K562 (cell line): ENCODE measurements at regions not wholly inside any gene's neighbourhood (a gene's known extent, or its start where the extent isn't known, plus 50 kb on each side); places are given as distances from the start of the nearest gene placed in this dataset.

Experiments
- ATAC-seq: fragments of 200-7000 bp; cut with Tn5 transposase; 3 replicates; pipeline ENCODE4 v1.9.1; 2020; ENCODE audit warnings: moderate library complexity
- BruUV-seq: library from RNA; stranded (reverse); fragments of 400-500 nt; replicated peaks from 2 replicates; lab custom pipeline; 2021; lab: Mats Ljungman, UMichigan
- CTCF ChIA-PET: fragments of 300-600 bp; formaldehyde crosslinking; extraction: SDS; loops from one replicate; lab custom pipeline; 2021; ENCODE audit warnings: low intra/inter-chr PET ratio; lab: Yijun Ruan, JAX
- POLR2A ChIA-PET: fragments of 300-600, 350-650 bp; sonication (Branson Sonifier 250); formaldehyde crosslinking; extraction: SDS; loops from one replicate; lab custom pipeline; 2021; ENCODE audit warnings: antibody characterized with exemption, inconsistent platforms; lab: Yijun Ruan, JAX
- DNase-seq, 4 experiments: peaks; one replicate each; pipeline versions ENCODE4 v3.0.0 to v3.0.0-alpha.2; 2011 to 2018; ENCODE audit warnings: low spot score in 3 of 4, mixed read lengths in 3 of 4; ENCODE audit errors: extremely low read depth in 1 of 4
- FAIRE-seq: peaks from 2 replicates; lab custom pipeline; 2011; peaks lifted over from hg19 to GRCh38; lab: Jason Lieb, UNC
- H2AFZ ChIP-seq: 2 replicates; pipeline ENCODE4 v1.6.0; 2011; ENCODE audit warnings: low read depth, low read length, control low read depth, inconsistent platforms
- H3K27ac ChIP-seq: fragments of 200-600 bp; 3 replicates; pipeline ENCODE4 v1.8.0; 2011; ENCODE audit warnings: low read depth, mild to moderate bottlenecking, control low read depth, inconsistent platforms, low read length, moderate library complexity, mixed read lengths; ENCODE audit errors: extremely low read depth
- H3K27me3 ChIP-seq, 2 experiments: fragments of 300-600 bp in 1 of 2; 2 replicates in 1 of 2; 3 replicates in 1 of 2; pipeline versions ENCODE4 v1.6.0 to v1.8.0; 2011; ENCODE audit warnings: inconsistent platforms in 2 of 2, low read length in 2 of 2, mild to moderate bottlenecking in 1 of 2, mixed read lengths in 1 of 2, moderate library complexity in 1 of 2; ENCODE audit not compliant: control insufficient read depth in 2 of 2, insufficient read depth in 2 of 2
- H3K36me3 ChIP-seq: fragments of 300-600 bp; 3 replicates; pipeline ENCODE4 v1.8.0; 2011; ENCODE audit warnings: mild to moderate bottlenecking, low read length, inconsistent platforms; ENCODE audit not compliant: control insufficient read depth, insufficient read depth
- H3K4me1 ChIP-seq, 2 experiments: fragments of 200-600 bp in 1 of 2; replicated peaks in 1 of 2; 2 replicates in 1 of 2; 3 replicates in 1 of 2; pipeline versions ENCODE4 v1.5.1 to v1.8.0; 2011; ENCODE audit warnings: inconsistent platforms in 2 of 2, low read length in 2 of 2, mild to moderate bottlenecking in 1 of 2, mixed read lengths in 1 of 2, moderate library complexity in 1 of 2; ENCODE audit not compliant: control insufficient read depth in 2 of 2, insufficient read depth in 2 of 2
- H3K4me2 ChIP-seq: 2 replicates; pipeline ENCODE4 v1.6.1; 2011; ENCODE audit warnings: low read length, control low read depth, inconsistent platforms, mixed read lengths; ENCODE audit not compliant: insufficient read depth
- H3K4me3 ChIP-seq: fragments of 200-600 bp; sonication (generic), shearing (Covaris generic); 2 replicates; pipeline ENCODE4 v1.5.1; 2016; ENCODE audit warnings: control low read depth, inconsistent platforms
- H3K79me2 ChIP-seq: fragments of 200-600 bp; 3 replicates; pipeline ENCODE4 v1.8.0; 2011; ENCODE audit warnings: low read length, inconsistent platforms; ENCODE audit not compliant: control insufficient read depth, insufficient read depth
- H3K9ac ChIP-seq, 2 experiments: 2 replicates each; pipeline versions ENCODE4 v1.6.0 to v1.6.1; 2011; ENCODE audit warnings: low read depth in 2 of 2, low read length in 2 of 2, control low read depth in 1 of 2, inconsistent platforms in 1 of 2, mild to moderate bottlenecking in 1 of 2, mixed read lengths in 1 of 2; ENCODE audit not compliant: insufficient read depth in 1 of 2
- H3K9me1 ChIP-seq: one replicate; pipeline ENCODE4 v1.6.0; 2011; ENCODE audit warnings: inconsistent platforms, mild to moderate bottlenecking, low read length, moderate library complexity; ENCODE audit not compliant: control insufficient read depth, insufficient read depth
- H3K9me3 ChIP-seq: replicated peaks from 2 replicates; pipeline ENCODE4 v1.5.1; 2011; ENCODE audit warnings: low read depth, low read length, inconsistent platforms; ENCODE audit not compliant: control insufficient read depth, insufficient read depth
- H4K20me1 ChIP-seq: replicated peaks from 2 replicates; pipeline ENCODE4 v1.6.1; 2011; ENCODE audit warnings: low read length, inconsistent platforms, mixed read lengths; ENCODE audit not compliant: control insufficient read depth, insufficient read depth
- C11orf30 ChIP-seq: fragments of 450-650 bp; IDR thresholded peaks from 2 replicates; pipeline ENCODE4 v1.6.1; 2016; ENCODE audit warnings: low read depth, mild to moderate bottlenecking
- GTF2E2 ChIP-seq: fragments of 200-800 bp; sonication (Bioruptor generic); IDR thresholded peaks from 2 replicates; pipeline ENCODE4 v1.6.1; 2016; ENCODE audit warnings: missing genetic modification characterization, missing compliant biosample characterization
- PTRF ChIP-seq: fragments of 450-650 bp; IDR thresholded peaks from 2 replicates; pipeline ENCODE4 v1.6.1; 2016; ENCODE audit warnings: mild to moderate bottlenecking, missing genetic modification characterization, missing compliant biosample characterization
- WGBS: fragments of 100-300 bp; shearing (Covaris generic); methylation state at CpG from one replicate; pipeline ENCODE4 v1.1.6; 2016; ENCODE audit warnings: low coverage, mixed read lengths; ENCODE audit not compliant: insufficient coverage; ENCODE audit errors: missing lambda C conversion rate; 5-methylcytosine and 5-hydroxymethylcytosine counted together
- in situ Hi-C: fragments of 300-500 bp; cut with MboI; formaldehyde crosslinking; loops from 4 replicates; pipeline ENCODE4 v1.15.0; 2018; ENCODE audit warnings: inconsistent platforms, mixed read lengths
- intact Hi-C: fragments of 100-400 bp; cut with micrococcal nuclease; formaldehyde crosslinking; loops from 2 replicates; pipeline ENCODE4 v1.14.2; 2022

DNA sequence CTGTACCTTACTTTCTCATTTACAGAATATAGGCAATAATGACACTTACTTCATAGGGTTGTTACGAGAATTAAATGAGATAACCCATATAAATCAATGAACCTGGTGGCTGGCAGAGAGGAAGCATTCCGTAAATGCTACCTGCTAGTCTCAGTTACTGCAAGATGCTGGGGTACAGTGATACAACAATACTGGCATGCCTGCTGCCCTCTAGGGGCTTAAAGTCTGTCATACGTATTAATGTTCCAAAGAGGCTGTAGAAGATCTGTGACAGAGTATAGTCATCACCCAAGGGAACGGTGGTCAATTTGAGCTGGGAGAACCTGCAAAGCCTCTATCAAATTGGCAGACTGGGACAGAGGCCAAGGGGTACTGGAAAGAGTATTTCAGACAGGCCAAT lies 421.5 kb downstream of the GPAM start:
- no peak overlapping the region for H3K4me3 ChIP-seq
- H4K20me1 ChIP-seq, result no peaks in the 10 kb centered on the region
- H3K36me3 ChIP-seq, result no peaks in the 10 kb centered on the region
- ChIA-PET POLR2A (no interaction called here), CTCF (no interaction called here)
- DNase-seq (no peak), ATAC-seq (no peak)
- H3K4me2 ChIP-seq, result no peak overlapping the region
- H3K9me1 ChIP-seq, result no peaks in the 10 kb centered on the region
- H3K9ac ChIP-seq, result no peak overlapping the region
- no peaks in the 10 kb centered on the region for H3K27me3 ChIP-seq
- H3K79me2 ChIP-seq, result no peaks in the 10 kb centered on the region
- H2AFZ ChIP-seq, result no peak overlapping the region
- no peak overlapping the region for H3K27ac ChIP-seq
- TF ChIP-seq GTF2E2 (tag) (no peak), PTRF (no peak)
- TF ChIP-seq, all 486 proteins: peak for 0
- FAIRE-seq, result no peak
- no peaks in the 10 kb centered on the region for H3K4me1 ChIP-seq
- intact Hi-C loops, result no loop called here
- no peaks in the 10 kb centered on the region; the same call in 1 of the 2 replicates for H3K9me3 ChIP-seq
- 5% methylated on average over 2 of the region's 4 CpGs for WGBS
- in situ Hi-C loops, result no loop called here
- BruUV-seq, result no TSS peak

- H3K4me2 ChIP-seq, result no peak overlapping the region
- H3K36me3 ChIP-seq, result no peaks in the 10 kb centered on the region
- ChIA-PET POLR2A (no interaction called here), CTCF (no interaction called here)
- in situ Hi-C loops, result no loop called here
- H3K79me2 ChIP-seq, result no peaks in the 10 kb centered on the region
- no peaks in the 10 kb centered on the region for H4K20me1 ChIP-seq
- H3K9ac ChIP-seq, result no peak overlapping the region
- no peak for TF ChIP-seq C11orf30
- H2AFZ ChIP-seq, result no peak overlapping the region
- H3K9me1 ChIP-seq, result no peaks in the 10 kb centered on the region
- WGBS, result 5% methylated on average over 2 of the region's 2 CpGs
- FAIRE-seq, result no peak
- no peaks in the 10 kb centered on the region for H3K4me1 ChIP-seq
- no peak overlapping the region for H3K27ac ChIP-seq
- H3K27me3 ChIP-seq, result no peaks in the 10 kb centered on the region
- H3K9me3 ChIP-seq, result no peaks in the 10 kb centered on the region
- BruUV-seq, result no TSS peak
- intact Hi-C loops, result no loop called here
- no peak for ATAC-seq
- DNase-seq, result no peak
- no peak overlapping the region for H3K4me3 ChIP-seq
Measured at GRCh38 chr10:111765216-111765615, 418.3 kb downstream of the GPAM start.
